Stimulated activated naive CD8-positive, alpha-beta T cell treated with anti-CD3 and anti-CD28 coated beads, Interleukin-15, Interleukin-2, amounts not matched to agents 100 ng/mL and 50 ng/mL, for 24 hours (primary cell): ENCODE measurements at regions not wholly inside any gene's neighbourhood (a gene's known extent, or its start where the extent isn't known, plus 50 kb on each side); places are given as distances from the start of the nearest gene placed in this dataset.

Experiments used
- H3K27ac Mint-ChIP-seq: one replicate; pipeline ENCODE4 v1.8.0; 2021; ENCODE audit warnings: mild to moderate bottlenecking, mixed read lengths
- H3K27me3 Mint-ChIP-seq: one replicate; pipeline ENCODE4 v1.8.0; 2021; ENCODE audit warnings: mixed read lengths
- H3K36me3 Mint-ChIP-seq: one replicate; pipeline ENCODE4 v1.8.0; 2021; ENCODE audit warnings: low read depth, mixed read lengths
- H3K4me1 Mint-ChIP-seq: one replicate; pipeline ENCODE4 v1.8.0; 2021; ENCODE audit warnings: low read depth, mixed read lengths
- H3K4me3 Mint-ChIP-seq: one replicate; pipeline ENCODE4 v1.8.0; 2021; ENCODE audit warnings: mild to moderate bottlenecking, mixed read lengths
- H3K9me3 Mint-ChIP-seq: one replicate; pipeline ENCODE4 v1.8.0; 2021; ENCODE audit warnings: mixed read lengths

- Mint-ChIP-seq H3K36me3 (no peaks in the 10 kb centered on the region), H3K9me3 (peaks cover 19% of the 10 kb centered on the region), H3K27me3 (no peaks in the 10 kb centered on the region), H3K4me1 (no peaks in the 10 kb centered on the region), H3K27ac (no peak overlapping the region), H3K4me3 (no peak overlapping the region)
Observed at GRCh38 chr2:144965172-144965571, 445.3 kb upstream of the ZEB2 start.

- peaks cover 16% of the 10 kb centered on the region for H3K9me3 Mint-ChIP-seq
- H3K4me1 Mint-ChIP-seq: no peaks in the 10 kb centered on the region
- no peak overlapping the region for H3K27ac Mint-ChIP-seq
Observed at GRCh38 chr2:144963031-144963430, 443.1 kb upstream of the ZEB2 start.

GRCh38 chr2:144959416-144959815, 439.5 kb upstream of the ZEB2 start:
- H3K27me3 Mint-ChIP-seq: no peaks in the 10 kb centered on the region
- no peak overlapping the region for H3K27ac Mint-ChIP-seq
- H3K4me1 Mint-ChIP-seq: no peaks in the 10 kb centered on the region

More at GRCh38 chr2:144963031-144963430, 443.1 kb upstream of the ZEB2 start:
- Mint-ChIP-seq H3K27me3 (no peaks in the 10 kb centered on the region), H3K4me3 (no peak overlapping the region), H3K36me3 (no peaks in the 10 kb centered on the region)

GRCh38 chr2:144950899-144951560, 431.1 kb upstream of the ZEB2 start:
- H3K27ac Mint-ChIP-seq: no peak overlapping the region
- no peaks in the 10 kb centered on the region for H3K36me3 Mint-ChIP-seq
- no peak overlapping the region for H3K4me3 Mint-ChIP-seq
- no peaks in the 10 kb centered on the region for H3K9me3 Mint-ChIP-seq
- no peaks in the 10 kb centered on the region for H3K4me1 Mint-ChIP-seq
- H3K27me3 Mint-ChIP-seq: no peaks in the 10 kb centered on the region

More at GRCh38 chr2:144959416-144959815, 439.5 kb upstream of the ZEB2 start:
- no peaks in the 10 kb centered on the region for H3K36me3 Mint-ChIP-seq
- peaks cover 8% of the 10 kb centered on the region for H3K9me3 Mint-ChIP-seq
- no peak overlapping the region for H3K4me3 Mint-ChIP-seq

DNA sequence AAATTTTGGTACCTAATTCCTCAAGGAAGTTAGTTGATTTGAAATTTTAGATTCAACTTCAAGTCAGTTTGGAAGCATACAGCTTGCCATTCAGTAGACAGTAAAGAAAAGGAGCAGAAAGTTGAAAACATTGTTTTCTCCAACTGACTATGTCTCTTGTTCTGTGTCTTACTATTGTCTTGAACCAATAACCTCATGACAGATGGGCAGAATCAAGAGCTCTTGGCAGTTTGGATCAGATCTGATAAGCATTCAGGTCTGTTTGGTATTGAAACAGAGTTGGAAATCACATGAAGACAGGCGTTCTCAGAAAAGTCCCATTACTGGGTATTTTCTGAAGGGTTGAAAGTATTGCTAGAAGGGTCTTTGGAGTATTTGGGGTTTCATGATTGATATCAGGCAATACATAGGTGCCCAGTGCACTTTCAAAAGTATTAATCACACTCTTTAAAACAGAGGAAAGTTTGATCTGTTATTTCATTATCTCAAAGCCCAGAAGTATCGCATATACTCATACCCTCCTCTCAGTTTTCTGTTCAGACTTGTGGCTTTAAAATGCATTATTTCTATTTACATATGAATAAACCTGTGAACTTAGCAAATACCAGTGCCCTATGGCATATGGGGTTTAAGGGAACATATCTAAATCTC, 428.4 kb upstream of the ZEB2 start:
- no peaks in the 10 kb centered on the region for H3K27me3 Mint-ChIP-seq
- H3K27ac Mint-ChIP-seq: no peak overlapping the region
- H3K36me3 Mint-ChIP-seq: no peaks in the 10 kb centered on the region
- no peaks in the 10 kb centered on the region for H3K9me3 Mint-ChIP-seq
- H3K4me3 Mint-ChIP-seq: no peak overlapping the region
- no peaks in the 10 kb centered on the region for H3K4me1 Mint-ChIP-seq

- no peaks in the 10 kb centered on the region for H3K4me1 Mint-ChIP-seq
- H3K27ac Mint-ChIP-seq: no peak overlapping the region
- H3K27me3 Mint-ChIP-seq: no peaks in the 10 kb centered on the region
- H3K36me3 Mint-ChIP-seq: no peaks in the 10 kb centered on the region
- no peaks in the 10 kb centered on the region for H3K9me3 Mint-ChIP-seq
- no peak overlapping the region for H3K4me3 Mint-ChIP-seq
Observed at GRCh38 chr2:144947709-144948037, 427.8 kb upstream of the ZEB2 start.

DNA sequence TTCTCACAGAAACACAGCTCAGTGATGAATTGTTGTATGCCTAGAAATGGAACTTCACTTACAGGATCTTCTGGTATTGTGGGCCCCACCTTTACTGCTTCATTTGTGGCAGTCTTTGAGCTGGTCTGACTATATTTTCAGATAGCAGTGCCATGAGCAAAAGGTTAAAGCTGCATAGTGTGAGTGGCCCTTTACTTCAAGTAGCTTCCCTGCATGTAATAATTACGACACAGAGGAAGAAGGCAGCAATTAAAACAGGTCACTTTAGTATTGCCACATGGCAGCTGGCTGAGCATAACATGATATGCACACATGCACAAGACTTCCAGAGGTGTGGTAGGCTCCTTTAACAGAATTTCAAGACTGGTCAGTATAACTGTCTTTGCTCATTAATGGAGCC, 426.3 kb upstream of the ZEB2 start:
- H3K27me3 Mint-ChIP-seq: no peaks in the 10 kb centered on the region
- H3K9me3 Mint-ChIP-seq: no peaks in the 10 kb centered on the region
- no peaks in the 10 kb centered on the region for H3K4me1 Mint-ChIP-seq
- H3K4me3 Mint-ChIP-seq: no peak overlapping the region
- H3K27ac Mint-ChIP-seq: no peak overlapping the region
- H3K36me3 Mint-ChIP-seq: no peaks in the 10 kb centered on the region

DNA sequence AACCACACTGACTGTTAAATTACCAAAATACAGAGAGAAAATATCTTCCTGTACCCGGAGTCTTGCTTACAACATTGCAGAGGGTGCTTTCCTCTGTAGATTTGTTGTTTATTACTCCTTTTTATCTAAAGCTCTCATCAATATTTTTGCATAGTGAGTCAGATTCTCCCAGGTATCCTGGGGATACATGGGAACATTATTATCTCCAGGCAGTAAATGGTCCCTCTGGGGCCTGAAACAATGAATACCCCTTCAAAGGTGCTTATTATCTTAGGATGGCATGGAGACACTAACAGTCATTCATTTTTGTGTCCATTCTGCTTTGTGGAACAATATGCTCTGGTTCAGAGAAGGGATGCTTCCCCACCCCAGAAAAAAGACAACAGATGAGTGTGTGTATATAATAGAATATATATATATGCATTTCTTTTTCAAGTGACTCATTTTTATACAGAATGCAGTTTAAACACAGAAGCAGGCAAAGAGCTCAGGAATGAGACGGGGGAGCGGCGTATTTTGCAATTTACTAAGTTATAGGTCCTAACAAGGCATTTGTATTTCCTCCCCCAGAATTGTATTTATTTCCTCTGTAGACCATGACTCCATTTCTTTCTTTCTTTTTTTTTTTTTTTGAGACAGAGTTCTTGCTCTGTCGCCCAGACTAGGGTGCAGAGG, 424.8 kb upstream of the ZEB2 start:
- Mint-ChIP-seq H3K36me3 (no peaks in the 10 kb centered on the region), H3K9me3 (no peaks in the 10 kb centered on the region), H3K4me1 (no peaks in the 10 kb centered on the region), H3K27me3 (no peaks in the 10 kb centered on the region), H3K27ac (no peak overlapping the region), H3K4me3 (no peak overlapping the region)

DNA sequence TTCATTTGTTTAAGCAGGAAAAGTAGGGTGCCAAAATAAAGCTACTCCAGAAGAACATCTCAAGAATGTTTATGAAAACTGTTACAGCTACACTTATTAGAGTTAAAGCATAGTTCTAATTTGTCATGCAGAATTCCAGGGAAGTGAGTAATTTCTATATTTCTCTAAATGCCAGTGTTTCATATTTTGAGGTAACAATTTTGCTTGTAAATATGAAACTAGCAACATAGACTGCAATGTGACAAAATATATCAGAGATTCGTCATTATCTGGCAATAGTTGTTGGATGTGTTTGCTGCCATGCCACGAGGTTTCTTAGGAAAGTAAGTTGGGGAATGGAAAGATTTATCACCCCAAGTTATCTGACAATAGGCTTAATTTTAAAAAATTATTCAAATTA, 424.1 kb upstream of the ZEB2 start:
- Mint-ChIP-seq H3K27me3 (no peaks in the 10 kb centered on the region), H3K27ac (no peak overlapping the region), H3K4me1 (no peaks in the 10 kb centered on the region), H3K9me3 (no peaks in the 10 kb centered on the region), H3K4me3 (no peak overlapping the region), H3K36me3 (no peaks in the 10 kb centered on the region)

DNA sequence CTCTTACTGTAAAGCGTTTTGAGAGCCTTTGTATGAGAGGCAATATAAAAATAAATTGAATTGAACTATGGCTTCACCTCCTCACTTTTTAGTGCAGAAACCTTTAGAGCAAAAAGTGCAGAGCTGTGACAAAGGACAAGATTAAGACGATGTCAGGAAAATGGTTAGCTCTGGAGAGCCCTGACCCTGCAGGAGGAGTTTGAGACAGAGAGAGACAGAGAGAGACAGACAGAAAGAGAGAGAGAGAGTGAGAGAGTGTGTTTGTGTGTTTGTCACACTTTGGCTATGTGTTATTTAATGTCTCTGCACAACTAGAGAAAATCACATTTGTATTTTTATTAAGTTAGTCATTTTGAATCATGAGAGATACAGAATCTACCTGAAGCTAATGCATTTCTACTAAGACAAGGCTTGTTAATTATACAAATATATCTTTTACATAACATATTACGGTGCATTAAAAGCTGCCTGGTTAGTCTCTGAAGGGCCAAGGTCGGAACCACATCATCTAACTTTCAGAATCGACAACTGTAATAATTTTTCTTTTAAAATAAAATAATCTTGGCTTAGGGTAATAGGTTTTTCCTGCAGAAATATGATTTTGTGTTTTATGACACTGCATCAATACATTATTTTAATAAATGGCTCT, 423.5 kb upstream of the ZEB2 start:
- Mint-ChIP-seq H3K4me1 (no peaks in the 10 kb centered on the region), H3K4me3 (no peak overlapping the region), H3K9me3 (no peaks in the 10 kb centered on the region), H3K27ac (no peak overlapping the region), H3K36me3 (no peaks in the 10 kb centered on the region), H3K27me3 (no peaks in the 10 kb centered on the region)

DNA sequence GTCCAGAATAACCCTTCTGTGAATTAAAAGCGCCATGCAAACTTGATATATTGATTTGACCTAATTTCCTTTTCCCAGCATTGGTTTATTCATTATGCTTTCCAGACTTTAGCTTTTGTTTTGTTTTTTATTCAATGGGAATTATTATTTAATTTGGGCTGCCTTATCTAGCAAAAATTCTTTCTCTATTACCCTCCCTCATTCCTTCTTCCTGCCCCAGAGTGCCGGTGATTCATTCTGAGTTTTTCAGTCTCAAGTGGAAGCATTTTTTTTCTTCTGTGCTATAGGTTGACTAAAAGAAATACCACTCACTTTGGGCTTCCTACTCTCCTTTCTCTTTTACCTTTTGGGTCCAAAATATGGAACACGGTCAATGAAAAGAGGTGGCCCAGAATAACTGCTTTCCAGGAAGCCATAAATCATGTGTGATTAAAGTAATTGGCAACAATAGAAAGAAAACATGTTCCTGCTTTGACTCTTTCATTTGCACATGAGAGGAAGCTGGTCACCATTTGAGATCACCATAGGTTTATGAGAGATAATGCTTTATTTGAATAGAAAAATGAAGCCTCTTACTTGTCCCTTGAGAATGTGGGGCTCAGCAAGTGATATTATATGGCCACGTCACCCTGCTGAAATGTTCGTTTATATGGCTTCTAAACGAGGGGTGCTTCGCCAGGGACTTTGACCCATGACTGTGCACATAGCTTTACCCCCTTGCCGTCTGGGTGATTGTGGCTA, 422.8 kb upstream of the ZEB2 start:
- Mint-ChIP-seq H3K36me3 (no peaks in the 10 kb centered on the region), H3K27me3 (no peaks in the 10 kb centered on the region), H3K4me3 (no peak overlapping the region), H3K4me1 (no peaks in the 10 kb centered on the region), H3K27ac (no peak overlapping the region), H3K9me3 (no peaks in the 10 kb centered on the region)

DNA sequence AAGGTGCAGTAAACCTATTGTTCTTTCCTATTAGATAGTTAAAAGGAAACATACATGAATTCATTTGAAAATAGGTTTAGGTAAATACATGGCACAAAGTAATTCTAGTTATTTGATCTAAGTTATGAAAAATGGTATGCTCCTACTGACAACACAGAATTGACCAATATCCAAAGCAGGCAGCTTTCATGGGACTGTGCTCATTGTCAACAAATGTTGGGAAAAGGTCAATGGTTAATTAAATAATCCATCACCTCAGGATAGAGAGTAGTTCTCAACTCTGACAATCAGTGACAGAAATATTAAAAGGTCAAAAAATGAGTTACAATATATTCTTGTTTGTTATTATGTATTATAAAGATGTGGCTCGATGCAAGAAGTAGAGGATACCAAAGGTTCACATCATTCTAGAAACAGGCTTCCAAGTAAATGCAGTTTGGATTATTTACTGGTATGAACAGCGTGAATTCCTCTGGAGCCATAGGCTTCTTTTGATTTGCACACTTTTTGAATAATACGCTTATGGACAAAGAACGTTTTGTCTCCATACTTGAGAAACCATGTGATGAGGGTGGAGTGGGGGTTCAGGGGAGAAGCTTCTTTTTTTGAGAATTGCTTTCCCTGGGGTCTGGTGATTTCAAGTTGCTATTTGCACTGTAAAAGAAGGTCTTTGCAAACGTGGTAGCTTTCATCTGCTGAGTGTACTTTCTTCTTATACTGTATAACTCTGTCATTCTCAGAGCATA, 422.0 kb upstream of the ZEB2 start:
- Mint-ChIP-seq H3K27me3 (no peaks in the 10 kb centered on the region), H3K4me1 (no peaks in the 10 kb centered on the region), H3K36me3 (no peaks in the 10 kb centered on the region), H3K27ac (no peak overlapping the region), H3K9me3 (no peaks in the 10 kb centered on the region), H3K4me3 (no peak overlapping the region)

DNA sequence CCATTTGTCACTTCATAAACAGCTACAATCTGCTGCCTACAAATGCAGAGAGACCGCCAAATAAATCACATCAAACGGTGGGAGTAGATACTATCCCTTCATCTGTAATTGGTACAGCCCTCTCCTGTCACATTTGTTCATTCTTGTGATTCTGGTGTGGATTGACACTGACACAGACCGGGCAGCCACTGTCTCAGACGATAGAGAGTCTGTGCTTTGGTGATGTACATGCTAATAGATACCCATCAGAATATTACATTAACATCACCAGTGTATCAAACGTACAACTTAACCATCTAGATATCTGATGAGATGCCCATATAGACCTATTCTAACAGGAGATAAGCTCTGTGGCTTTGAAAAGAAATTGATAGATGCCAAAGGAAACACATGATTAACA, 419.7 kb upstream of the ZEB2 start:
- Mint-ChIP-seq H3K9me3 (no peaks in the 10 kb centered on the region), H3K27me3 (no peaks in the 10 kb centered on the region), H3K4me3 (no peak overlapping the region), H3K4me1 (no peaks in the 10 kb centered on the region), H3K27ac (no peak overlapping the region), H3K36me3 (no peaks in the 10 kb centered on the region)

GRCh38 chr2:144937910-144938709, 418.2 kb upstream of the ZEB2 start:
- Mint-ChIP-seq H3K4me3 (no peak overlapping the region), H3K27me3 (no peaks in the 10 kb centered on the region), H3K36me3 (no peaks in the 10 kb centered on the region)

More at GRCh38 chr2:144937910-144938709, 418.2 kb upstream of the ZEB2 start:
- Mint-ChIP-seq H3K4me1 (no peaks in the 10 kb centered on the region), H3K9me3 (no peaks in the 10 kb centered on the region), H3K27ac (no peak overlapping the region)
